ENCODE measurements at regions not wholly inside any gene's neighbourhood (a gene's known extent, or its start where the extent isn't known, plus 50 kb on each side); places are given as distances from the start of the nearest gene placed in this dataset.

GRCh38 chr1:223003549-223003948, 139.5 kb downstream of the TLR5 start:
- DNase-seq (ENCODE audit: extremely low spot score): no peak
- H3K36me3 ChIP-seq (ENCODE audit: insufficient read depth): peaks cover 3% of the 10 kb centered on the region
- 96% methylated on average over 9 of the region's 9 CpGs for WGBS

GRCh38 chr1:223006371-223006770, 136.7 kb downstream of the TLR5 start:
- Histone ChIP-seq H3K27ac (ENCODE audit: low read depth) (no peak overlapping the region), H3K36me3 (ENCODE audit: insufficient read depth) (peaks cover 3% of the 10 kb centered on the region)
- 95% methylated on average over 5 of the region's 5 CpGs for WGBS

More at GRCh38 chr1:223003549-223003948, 139.5 kb downstream of the TLR5 start:
- Histone ChIP-seq H3K27ac (ENCODE audit: low read depth) (no peak overlapping the region), H3K4me3 (ENCODE audit: low read depth, low read length) (no peak overlapping the region), H3K4me1 (ENCODE audit: insufficient read depth) (no peaks in the 10 kb centered on the region)

GRCh38 chr1:223006917-223007648, 136.0 kb downstream of the TLR5 start:
- Histone ChIP-seq H3K36me3 (ENCODE audit: insufficient read depth) (peaks cover 3% of the 10 kb centered on the region), H3K4me1 (ENCODE audit: insufficient read depth) (no peaks in the 10 kb centered on the region), H3K4me3 (ENCODE audit: low read depth, low read length) (no peak overlapping the region), H3K27ac (ENCODE audit: low read depth) (no peak overlapping the region)
- 63% methylated on average over 11 of the region's 11 CpGs for WGBS
- no peak for DNase-seq (ENCODE audit: extremely low spot score)

More at GRCh38 chr1:223006371-223006770, 136.7 kb downstream of the TLR5 start:
- H3K4me3 ChIP-seq (ENCODE audit: low read depth, low read length): no peak overlapping the region
- H3K4me1 ChIP-seq (ENCODE audit: insufficient read depth): no peaks in the 10 kb centered on the region
- DNase-seq (ENCODE audit: extremely low spot score): no peak

- DNase-seq (ENCODE audit: extremely low spot score): no peak
- Histone ChIP-seq H3K27ac (ENCODE audit: low read depth) (no peak overlapping the region), H3K4me3 (ENCODE audit: low read depth, low read length) (no peak overlapping the region), H3K36me3 (ENCODE audit: insufficient read depth) (peaks cover 3% of the 10 kb centered on the region), H3K4me1 (ENCODE audit: insufficient read depth) (no peaks in the 10 kb centered on the region)
- WGBS: 80% methylated on average over 7 of the region's 7 CpGs
These were observed 135.1 kb downstream of the TLR5 start for GRCh38 chr1:223007935-223008334.

- Histone ChIP-seq H3K36me3 (ENCODE audit: insufficient read depth) (no peaks in the 10 kb centered on the region), H3K4me1 (ENCODE audit: insufficient read depth) (no peaks in the 10 kb centered on the region), H3K4me3 (ENCODE audit: low read depth, low read length) (no peak overlapping the region), H3K27ac (ENCODE audit: low read depth) (no peak overlapping the region)
- 15% methylated on average over 2 of the region's 2 CpGs for WGBS
- DNase-seq (ENCODE audit: extremely low spot score): no peak
These were observed 134.2 kb downstream of the TLR5 start for GRCh38 chr1:223008808-223009207.

GRCh38 chr1:223009406-223009805, 133.6 kb downstream of the TLR5 start:
- Histone ChIP-seq H3K36me3 (ENCODE audit: insufficient read depth) (no peaks in the 10 kb centered on the region), H3K4me3 (ENCODE audit: low read depth, low read length) (no peak overlapping the region), H3K4me1 (ENCODE audit: insufficient read depth) (no peaks in the 10 kb centered on the region), H3K27ac (ENCODE audit: low read depth) (no peak overlapping the region)
- WGBS: 50% methylated on average over 3 of the region's 3 CpGs
- no peak for DNase-seq (ENCODE audit: extremely low spot score)

GRCh38 chr1:223010582-223011504, 132.2 kb downstream of the TLR5 start:
- no peaks in the 10 kb centered on the region for H3K4me1 ChIP-seq (ENCODE audit: insufficient read depth)
- H3K27ac ChIP-seq (ENCODE audit: low read depth): no peak overlapping the region
- no peak overlapping the region for H3K4me3 ChIP-seq (ENCODE audit: low read depth, low read length)
- no peak for DNase-seq (ENCODE audit: extremely low spot score)
- 39% methylated on average over 8 of the region's 8 CpGs for WGBS
- no peaks in the 10 kb centered on the region for H3K36me3 ChIP-seq (ENCODE audit: insufficient read depth)

- DNase-seq (ENCODE audit: extremely low spot score): no peak
- 83% methylated on average over 5 of the region's 5 CpGs for WGBS
- no peak overlapping the region for H3K27ac ChIP-seq (ENCODE audit: low read depth)
These were observed 131.6 kb downstream of the TLR5 start for GRCh38 chr1:223011505-223011856.

GRCh38 chr1:223012176-223012788, 130.8 kb downstream of the TLR5 start:
- no peaks in the 10 kb centered on the region for H3K36me3 ChIP-seq (ENCODE audit: insufficient read depth)
- 96% methylated on average over 6 of the region's 6 CpGs for WGBS
- DNase-seq (ENCODE audit: extremely low spot score): no peak
- H3K4me1 ChIP-seq (ENCODE audit: insufficient read depth): no peaks in the 10 kb centered on the region
- no peak overlapping the region for H3K4me3 ChIP-seq (ENCODE audit: low read depth, low read length)
- H3K27ac ChIP-seq (ENCODE audit: low read depth): no peak overlapping the region

More at GRCh38 chr1:223011505-223011856, 131.6 kb downstream of the TLR5 start:
- Histone ChIP-seq H3K4me3 (ENCODE audit: low read depth, low read length) (no peak overlapping the region), H3K36me3 (ENCODE audit: insufficient read depth) (no peaks in the 10 kb centered on the region), H3K4me1 (ENCODE audit: insufficient read depth) (no peaks in the 10 kb centered on the region)

- no peaks in the 10 kb centered on the region for H3K36me3 ChIP-seq (ENCODE audit: insufficient read depth)
- no peak overlapping the region for H3K27ac ChIP-seq (ENCODE audit: low read depth)
- no peak overlapping the region for H3K4me3 ChIP-seq (ENCODE audit: low read depth, low read length)
- no peak for DNase-seq (ENCODE audit: extremely low spot score)
- no peaks in the 10 kb centered on the region for H3K4me1 ChIP-seq (ENCODE audit: insufficient read depth)
- WGBS: 64% methylated on average over 2 of the region's 2 CpGs
These were observed 130.1 kb downstream of the TLR5 start for GRCh38 chr1:223012938-223013337.

GRCh38 chr1:223014142-223014873, 128.7 kb downstream of the TLR5 start:
- no peak for DNase-seq (ENCODE audit: extremely low spot score)
- Histone ChIP-seq H3K4me1 (ENCODE audit: insufficient read depth) (no peaks in the 10 kb centered on the region), H3K27ac (ENCODE audit: low read depth) (no peak overlapping the region), H3K36me3 (ENCODE audit: insufficient read depth) (no peaks in the 10 kb centered on the region), H3K4me3 (ENCODE audit: low read depth, low read length) (no peak overlapping the region)
- WGBS: 97% methylated on average over 4 of the region's 4 CpGs

GRCh38 chr1:223016381-223016780, 126.7 kb downstream of the TLR5 start:
- H3K4me1 ChIP-seq (ENCODE audit: insufficient read depth): no peaks in the 10 kb centered on the region
- no peak overlapping the region for H3K4me3 ChIP-seq (ENCODE audit: low read depth, low read length)
- H3K36me3 ChIP-seq (ENCODE audit: insufficient read depth): no peaks in the 10 kb centered on the region
- H3K27ac ChIP-seq (ENCODE audit: low read depth): no peak overlapping the region
- DNase-seq (ENCODE audit: extremely low spot score): no peak
- 85% methylated on average over 1 of the region's 1 CpG for WGBS

GRCh38 chr1:223016890-223017289, 126.2 kb downstream of the TLR5 start:
- WGBS: 89% methylated on average over 6 of the region's 6 CpGs

More at GRCh38 chr1:223016890-223017289, 126.2 kb downstream of the TLR5 start:
- no peaks in the 10 kb centered on the region for H3K4me1 ChIP-seq (ENCODE audit: insufficient read depth)
- H3K4me3 ChIP-seq (ENCODE audit: low read depth, low read length): no peak overlapping the region
- H3K27ac ChIP-seq (ENCODE audit: low read depth): no peak overlapping the region
- H3K36me3 ChIP-seq (ENCODE audit: insufficient read depth): no peaks in the 10 kb centered on the region
- no peak for DNase-seq (ENCODE audit: extremely low spot score)
